Karpas-422 (cell line): ENCODE measurements at regions not wholly inside any gene's neighbourhood (a gene's known extent, or its start where the extent isn't known, plus 50 kb on each side); places are given as distances from the start of the nearest gene placed in this dataset.
A peak's percentile ranks its signal among the peaks of the same experiment; 100 is the strongest.

Experiments used
- DNase-seq: peaks from one replicate; pipeline ENCODE4 v3.0.0-alpha.2; 2015
- H2AFZ ChIP-seq: fragments of 200-600 bp; sonication (generic); 2 replicates; pipeline ENCODE4 v1.6.1; 2014; ENCODE audit warnings: antibody characterized with exemption, low read length, mixed read lengths
- H3K27ac ChIP-seq: fragments of 200-600 bp; sonication (generic); 2 replicates; pipeline ENCODE4 v1.5.1; 2014; ENCODE audit warnings: mild to moderate bottlenecking, low read length, moderate library complexity
- H3K27me3 ChIP-seq: fragments of 200-600 bp; sonication (generic); 2 replicates; pipeline ENCODE4 v1.6.1; 2014; ENCODE audit warnings: low read length, mixed read lengths
- H3K36me3 ChIP-seq: fragments of 200-600 bp; sonication (generic); 2 replicates; pipeline ENCODE4 v1.6.1; 2014; ENCODE audit warnings: low read length, mixed read lengths; ENCODE audit not compliant: insufficient read depth
- H3K4me1 ChIP-seq: fragments of 200-600 bp; sonication (generic); 2 replicates; pipeline ENCODE4 v1.6.1; 2014; ENCODE audit warnings: mild to moderate bottlenecking, low read length, mixed read lengths
- H3K4me2 ChIP-seq: fragments of 200-600 bp; sonication (generic); 2 replicates; pipeline ENCODE4 v1.6.1; 2014; ENCODE audit warnings: low read length, low read depth, mild to moderate bottlenecking; ENCODE audit not compliant: poor library complexity, severe bottlenecking
- H3K4me3 ChIP-seq: fragments of 200-600 bp; sonication (generic); 2 replicates; pipeline ENCODE4 v1.5.1; 2014; ENCODE audit warnings: mild to moderate bottlenecking, antibody characterized with exemption, low read length, mixed read lengths
- H3K79me2 ChIP-seq: fragments of 200-600 bp; sonication (generic); 2 replicates; pipeline ENCODE4 v1.6.1; 2014; ENCODE audit warnings: mild to moderate bottlenecking, low read length, mixed read lengths
- H3K9ac ChIP-seq: fragments of 200-600 bp; sonication (generic); 2 replicates; pipeline ENCODE4 v1.6.0; 2014; ENCODE audit warnings: low read length
- H3K9me2 ChIP-seq: fragments of 200-600 bp; sonication (generic), shearing (Covaris generic); replicated peaks from 2 replicates; pipeline ENCODE4 v1.6.0; 2014; ENCODE audit warnings: mild to moderate bottlenecking, low read length, moderate library complexity; ENCODE audit not compliant: insufficient read depth
- H3K9me3 ChIP-seq: fragments of 300-700, 200-600 bp; sonication (generic); 2 replicates; pipeline ENCODE4 v1.6.1; 2014; ENCODE audit warnings: low read length, mixed read lengths
- H4K20me1 ChIP-seq: fragments of 200-600 bp; sonication (generic); 2 replicates; pipeline ENCODE4 v1.6.1; 2014; ENCODE audit warnings: mild to moderate bottlenecking, antibody characterized with exemption, low read length, low read depth; ENCODE audit not compliant: insufficient read depth

- Histone ChIP-seq H4K20me1 (no peaks in the 10 kb centered on the region), H3K9ac (no peak overlapping the region)
- DNase-seq, result no peak
Measured at GRCh38 chr3:117709108-117709507, 999.5 kb downstream of the TUSC7 start.

DNA sequence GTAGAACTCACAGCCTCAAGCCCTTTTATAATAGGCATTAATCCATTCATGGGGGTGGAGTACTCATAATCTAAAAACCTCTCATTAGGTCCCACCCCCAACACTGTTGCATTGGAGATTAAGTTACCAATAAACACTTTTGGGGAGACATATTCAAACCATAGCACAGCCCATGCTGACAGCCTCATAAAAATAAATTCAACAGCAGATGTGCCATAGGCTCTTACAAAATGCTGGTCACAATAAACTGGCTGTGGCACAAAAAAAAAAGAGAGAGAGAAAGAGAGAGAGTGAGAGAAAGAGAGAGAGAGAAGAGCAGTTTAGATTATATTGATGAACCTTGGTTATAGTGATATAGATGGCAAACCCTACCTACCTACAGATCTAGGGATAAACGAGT lies 1000.9 kb downstream of the TUSC7 start:
- Histone ChIP-seq H3K4me3 (no peak overlapping the region), H3K9ac (no peak overlapping the region), H3K9me3 (no peaks in the 10 kb centered on the region), H3K79me2 (no peaks in the 10 kb centered on the region), H3K27ac (no peak overlapping the region), H4K20me1 (no peaks in the 10 kb centered on the region), H3K4me1 (no peaks in the 10 kb centered on the region), H2AFZ (no peak overlapping the region), H3K36me3 (no peaks in the 10 kb centered on the region), H3K9me2 (no peaks in the 10 kb centered on the region), H3K4me2 (no peak overlapping the region), H3K27me3 (no peaks in the 10 kb centered on the region)
- no peak for DNase-seq

More at GRCh38 chr3:117709108-117709507, 999.5 kb downstream of the TUSC7 start:
- no peaks in the 10 kb centered on the region for H3K9me3 ChIP-seq
- no peak overlapping the region for H2AFZ ChIP-seq
- no peak overlapping the region for H3K4me3 ChIP-seq
- H3K27me3 ChIP-seq, result no peaks in the 10 kb centered on the region
- no peaks in the 10 kb centered on the region for H3K4me1 ChIP-seq
- no peak overlapping the region for H3K27ac ChIP-seq
- no peaks in the 10 kb centered on the region for H3K79me2 ChIP-seq
- H3K9me2 ChIP-seq, result no peaks in the 10 kb centered on the region
- no peak overlapping the region for H3K4me2 ChIP-seq
- no peaks in the 10 kb centered on the region for H3K36me3 ChIP-seq

GRCh38 chr3:117719316-117719926 lies 1009.8 kb downstream of the TUSC7 start:
- Histone ChIP-seq H2AFZ (peak overlapping the region; percentile 45), H3K36me3 (no peaks in the 10 kb centered on the region)

GRCh38 chr3:117721866-117722265 lies 1012.3 kb downstream of the TUSC7 start:
- Histone ChIP-seq H3K9me3 (no peaks in the 10 kb centered on the region), H3K79me2 (no peaks in the 10 kb centered on the region), H3K9me2 (0 out of 2 replicates have a peak, but pooled peaks cover 11% of the 10 kb centered on the region), H3K4me1 (peaks cover 52% of the 10 kb centered on the region), H3K4me3 (peak overlapping the region; percentile 33), H2AFZ (peak overlapping the region; percentile 45), H3K27ac (peak overlapping the region; percentile 89), H3K27me3 (no peaks in the 10 kb centered on the region), H3K4me2 (peak overlapping the region; percentile 68), H4K20me1 (no peaks in the 10 kb centered on the region), H3K9ac (peak overlapping the region; percentile 26), H3K36me3 (no peaks in the 10 kb centered on the region)
- DNase-seq, result peak; percentile 65

More at GRCh38 chr3:117719316-117719926, 1009.8 kb downstream of the TUSC7 start:
- Histone ChIP-seq H3K27ac (peak overlapping the region; percentile 89), H3K27me3 (no peaks in the 10 kb centered on the region), H3K4me2 (peak overlapping the region; percentile 68), H3K79me2 (no peaks in the 10 kb centered on the region), H3K4me3 (no peak overlapping the region), H3K9ac (no peak overlapping the region), H3K4me1 (peaks cover 52% of the 10 kb centered on the region), H3K9me3 (no peaks in the 10 kb centered on the region), H3K9me2 (0 out of 2 replicates have a peak, but pooled peaks cover 2% of the 10 kb centered on the region), H4K20me1 (no peaks in the 10 kb centered on the region)
- peak; percentile 82 for DNase-seq

GRCh38 chr3:117722856-117723255 lies 1013.3 kb downstream of the TUSC7 start:
- peaks cover 52% of the 10 kb centered on the region for H3K4me1 ChIP-seq
- H3K27ac ChIP-seq, result peak overlapping the region; percentile 89
- H3K9me2 ChIP-seq, result 0 out of 2 replicates have a peak, but pooled peaks cover 11% of the 10 kb centered on the region
- H2AFZ ChIP-seq, result peak overlapping the region; percentile 45
- no peaks in the 10 kb centered on the region for H3K27me3 ChIP-seq
- peak overlapping the region; percentile 23 for H3K9ac ChIP-seq
- peak; percentile 93 for DNase-seq
- no peaks in the 10 kb centered on the region for H3K9me3 ChIP-seq
- H3K4me2 ChIP-seq, result peak overlapping the region; percentile 68
- H4K20me1 ChIP-seq, result no peaks in the 10 kb centered on the region
- H3K4me3 ChIP-seq, result peak overlapping the region; percentile 25; the same call in 1 of the 2 replicates
- no peaks in the 10 kb centered on the region for H3K36me3 ChIP-seq
- no peaks in the 10 kb centered on the region for H3K79me2 ChIP-seq

- no peak for DNase-seq
- H3K27me3 ChIP-seq, result no peaks in the 10 kb centered on the region
- no peak overlapping the region for H3K9ac ChIP-seq
- no peaks in the 10 kb centered on the region for H3K79me2 ChIP-seq
- H3K9me3 ChIP-seq, result no peaks in the 10 kb centered on the region
- H3K27ac ChIP-seq, result 0 out of 2 replicates have a peak overlapping the region, but pooled peaks have one; percentile 89
- H3K36me3 ChIP-seq, result no peaks in the 10 kb centered on the region
- H3K4me1 ChIP-seq, result peaks cover 52% of the 10 kb centered on the region
- H2AFZ ChIP-seq, result peak overlapping the region; percentile 44; the same call in 1 of the 2 replicates
- H3K9me2 ChIP-seq, result 0 out of 2 replicates have a peak, but pooled peaks cover 11% of the 10 kb centered on the region
- H3K4me3 ChIP-seq, result no peak overlapping the region
- no peak overlapping the region for H3K4me2 ChIP-seq
- H4K20me1 ChIP-seq, result no peaks in the 10 kb centered on the region
Measured at GRCh38 chr3:117723825-117724224, 1014.2 kb downstream of the TUSC7 start.

- peaks cover 39% of the 10 kb centered on the region for H3K4me1 ChIP-seq
Measured at GRCh38 chr3:117725314-117725713, 1015.7 kb downstream of the TUSC7 start.

GRCh38 chr3:117726776-117727175 lies 1017.2 kb downstream of the TUSC7 start:
- no peaks in the 10 kb centered on the region for H3K9me3 ChIP-seq
- H3K4me1 ChIP-seq, result peaks cover 25% of the 10 kb centered on the region
- H3K27me3 ChIP-seq, result no peaks in the 10 kb centered on the region
- H3K36me3 ChIP-seq, result no peaks in the 10 kb centered on the region
- H3K4me2 ChIP-seq, result no peak overlapping the region
- 0 out of 2 replicates have a peak, but pooled peaks cover 11% of the 10 kb centered on the region for H3K9me2 ChIP-seq
- no peak for DNase-seq
- no peak overlapping the region for H3K4me3 ChIP-seq
- no peaks in the 10 kb centered on the region for H4K20me1 ChIP-seq
- no peaks in the 10 kb centered on the region for H3K79me2 ChIP-seq
- H3K27ac ChIP-seq, result no peak overlapping the region
- H3K9ac ChIP-seq, result no peak overlapping the region
- no peak overlapping the region for H2AFZ ChIP-seq

More at GRCh38 chr3:117725314-117725713, 1015.7 kb downstream of the TUSC7 start:
- no peak overlapping the region for H3K9ac ChIP-seq
- H3K27me3 ChIP-seq, result no peaks in the 10 kb centered on the region
- 0 out of 2 replicates have a peak, but pooled peaks cover 11% of the 10 kb centered on the region for H3K9me2 ChIP-seq
- DNase-seq, result no peak
- no peaks in the 10 kb centered on the region for H3K36me3 ChIP-seq
- H3K4me3 ChIP-seq, result no peak overlapping the region
- no peak overlapping the region for H2AFZ ChIP-seq
- H3K9me3 ChIP-seq, result no peaks in the 10 kb centered on the region
- no peaks in the 10 kb centered on the region for H3K79me2 ChIP-seq
- H4K20me1 ChIP-seq, result no peaks in the 10 kb centered on the region
- H3K4me2 ChIP-seq, result no peak overlapping the region
- no peak overlapping the region for H3K27ac ChIP-seq
